Panc1 (cell line): ENCODE measurements at regions not wholly inside any gene's neighbourhood (a gene's known extent, or its start where the extent isn't known, plus 50 kb on each side); places are given as distances from the start of the nearest gene placed in this dataset.

Experiments used
- ATAC-seq: fragments of 200-7000 bp; cut with Tn5 transposase; 2 replicates; pipeline ENCODE4 v1.9.1; 2020; ENCODE audit warnings: mild to moderate bottlenecking, moderate library complexity
- BruUV-seq: library from RNA; stranded (reverse); fragments of 400-500 nt; replicated peaks from 2 replicates; lab custom pipeline; 2021; lab: Mats Ljungman, UMichigan
- CTCF ChIA-PET: fragments of 300-600 bp; sonication (Branson Sonifier 250); formaldehyde crosslinking; loops from one replicate; lab custom pipeline; 2022; ENCODE audit warnings: antibody characterized with exemption; lab: Charles Lee
- POLR2A ChIA-PET: fragments of 300-600 bp; sonication (Branson Sonifier 250); formaldehyde crosslinking; loops from one replicate; lab custom pipeline; 2022; ENCODE audit warnings: antibody characterized with exemption; lab: Charles Lee
- DNase-seq: peaks from one replicate; pipeline ENCODE4 v3.0.0-alpha.2; 2010; ENCODE audit warnings: low read depth, low spot score
- H3K27ac ChIP-seq: 2 replicates; pipeline ENCODE4 v1.5.1; 2011; ENCODE audit warnings: mild to moderate bottlenecking, low read length, inconsistent platforms
- H3K27me3 ChIP-seq: fragments of 200-500 bp; sonication (Bioruptor generic); 2 replicates; pipeline ENCODE4 v1.6.0; 2014; ENCODE audit warnings: low read length, inconsistent platforms; ENCODE audit not compliant: control insufficient read depth, insufficient read depth
- H3K36me3 ChIP-seq: fragments of 200-500 bp; sonication (Bioruptor generic); 2 replicates; pipeline ENCODE4 v1.5.1; 2014; ENCODE audit warnings: inconsistent platforms, mild to moderate bottlenecking, low read length, moderate library complexity; ENCODE audit not compliant: control insufficient read depth, insufficient read depth
- H3K4me1 ChIP-seq: 2 replicates; pipeline ENCODE4 v1.5.1; 2011; ENCODE audit warnings: inconsistent platforms, mild to moderate bottlenecking, low read length, moderate library complexity; ENCODE audit not compliant: control insufficient read depth, insufficient read depth
- H3K4me3 ChIP-seq, 2 experiments: 2 replicates each; pipeline ENCODE4 v1.5.1; 2011 to 2012; ENCODE audit warnings: low read depth in 2 of 2, low read length in 2 of 2, mild to moderate bottlenecking in 2 of 2, inconsistent platforms in 1 of 2, moderate library complexity in 1 of 2
- H3K9me3 ChIP-seq: fragments of 200-500 bp; sonication (Bioruptor generic); 2 replicates; pipeline ENCODE4 v1.5.1; 2014; ENCODE audit warnings: low read depth, mild to moderate bottlenecking, inconsistent platforms, low read length, moderate library complexity; ENCODE audit not compliant: control insufficient read depth, insufficient read depth
- CTCF ChIP-seq: fragments of 450-650 bp; IDR thresholded peaks from 2 replicates; pipeline ENCODE4 v1.5.1; 2017; ENCODE audit warnings: mild to moderate bottlenecking
- POLR2AphosphoS5 ChIP-seq: IDR thresholded peaks from 2 replicates; pipeline ENCODE4 v1.6.1; 2012; ENCODE audit warnings: mild to moderate bottlenecking, low read depth, low read length, moderate library complexity
- REST ChIP-seq, 2 experiments: IDR thresholded peaks; 2 replicates each; pipeline ENCODE4 v1.6.1; 2011 to 2012; ENCODE audit warnings: low read depth in 2 of 2, control low read depth in 1 of 2, low read length in 1 of 2, mild to moderate bottlenecking in 1 of 2, moderate library complexity in 1 of 2; ENCODE audit not compliant: insufficient read depth in 1 of 2
- SIN3A ChIP-seq: IDR thresholded peaks from 2 replicates; pipeline ENCODE4 v1.6.1; 2012; ENCODE audit warnings: low read depth, mild to moderate bottlenecking, low read length, moderate library complexity, borderline replicate concordance; ENCODE audit not compliant: insufficient read depth
- TCF7L2 ChIP-seq: IDR thresholded peaks from 2 replicates; pipeline ENCODE4 v1.6.1; 2011; ENCODE audit warnings: mild to moderate bottlenecking, low read depth, low read length, inconsistent platforms
- in situ Hi-C: cut with HindIII; loops from 2 replicates; pipeline ENCODE4 v1.10.0; 2016; ENCODE audit warnings: low sequenced_read_pairs, low pct_unique_long_range_greater_than_20kb
- intact Hi-C: fragments of 100-400 bp; cut with micrococcal nuclease; formaldehyde crosslinking; loops from one replicate; pipeline ENCODE4 v1.10.0; 2022; ENCODE audit not compliant: unreplicated experiment

- TF ChIP-seq SIN3A = no peak
- no peak for TF ChIP-seq POLR2AphosphoS5
- TF ChIP-seq CTCF = no peak
- no peak for TF ChIP-seq REST (IDR thresholded peaks at IDR 0.05; ENCODE audit: insufficient read depth in 1 of 2, low read depth in 2 of 2, low read length in 1 of 2)
- TF ChIP-seq TCF7L2 = no peak
- in situ Hi-C loops (no loop called here), intact Hi-C loops (no loop called here)
- ATAC-seq = no peak
- DNase-seq = no peak
- Histone ChIP-seq H3K9me3 (no peaks in the 10 kb centered on the region), H3K4me1 (no peaks in the 10 kb centered on the region), H3K36me3 (no peaks in the 10 kb centered on the region), H3K4me3 (no peak overlapping the region), H3K27ac (no peak overlapping the region), H3K27me3 (no peaks in the 10 kb centered on the region)
- no TSS peak for BruUV-seq
- ChIA-PET POLR2A (no interaction called here), CTCF (no interaction called here)
Observed at GRCh38 chr3:101049532-101049931, 56.3 kb upstream of the ABI3BP start.

GRCh38 chr3:101043687-101044078, 50.5 kb upstream of the ABI3BP start:
- intact Hi-C loops (no loop called here), in situ Hi-C loops (no loop called here)
- Histone ChIP-seq H3K4me3 (no peak overlapping the region), H3K4me1 (no peaks in the 10 kb centered on the region), H3K27me3 (no peaks in the 10 kb centered on the region), H3K36me3 (no peaks in the 10 kb centered on the region), H3K9me3 (no peaks in the 10 kb centered on the region), H3K27ac (no peak overlapping the region)
- no TSS peak for BruUV-seq
- no peak for DNase-seq
- ChIA-PET CTCF (no interaction called here), POLR2A (no interaction called here)
- TF ChIP-seq REST (IDR thresholded peaks at IDR 0.05; ENCODE audit: insufficient read depth in 1 of 2, low read depth in 2 of 2, low read length in 1 of 2) (no peak), POLR2AphosphoS5 (no peak), CTCF (no peak), TCF7L2 (no peak), SIN3A (no peak)
- ATAC-seq = no peak
